Astrocyte (in vitro differentiated cells and primary cell): ENCODE measurements at regions not wholly inside any gene's neighbourhood (a gene's known extent, or its start where the extent isn't known, plus 50 kb on each side); places are given as distances from the start of the nearest gene placed in this dataset.

Experiments
- DNase-seq: peaks from one replicate; pipeline ENCODE4 v3.0.0-alpha.2; 2010; ENCODE audit warnings: low read depth
- FAIRE-seq: peaks from 2 replicates; lab custom pipeline; 2011; peaks lifted over from hg19 to GRCh38; lab: Jason Lieb, UNC
- H2AFZ ChIP-seq: 2 replicates; pipeline ENCODE4 v1.6.0; 2012; ENCODE audit warnings: low read depth, low read length, inconsistent platforms
- H3K27ac ChIP-seq: 2 replicates; pipeline ENCODE4 v1.5.1; 2011; ENCODE audit warnings: low read depth, low read length, inconsistent platforms
- H3K27me3 ChIP-seq: 2 replicates; pipeline ENCODE4 v1.6.0; 2011; ENCODE audit warnings: low read length, inconsistent platforms; ENCODE audit not compliant: insufficient read depth
- H3K36me3 ChIP-seq: 2 replicates; pipeline ENCODE4 v1.5.1; 2011; ENCODE audit warnings: low read length, inconsistent platforms; ENCODE audit not compliant: insufficient read depth
- H3K4me1 ChIP-seq: 2 replicates; pipeline ENCODE4 v1.5.1; 2011; ENCODE audit warnings: low read length, inconsistent platforms; ENCODE audit not compliant: insufficient read depth
- H3K4me2 ChIP-seq: 2 replicates; pipeline ENCODE4 v1.6.0; 2012; ENCODE audit warnings: low read length, inconsistent platforms
- H3K4me3 ChIP-seq: 2 replicates; pipeline ENCODE4 v1.5.1; 2011; ENCODE audit warnings: low read depth, mild to moderate bottlenecking, low read length, inconsistent platforms; ENCODE audit not compliant: insufficient read depth
- H3K79me2 ChIP-seq: 2 replicates; pipeline ENCODE4 v1.6.0; 2012; ENCODE audit warnings: mild to moderate bottlenecking, low read length, inconsistent platforms; ENCODE audit not compliant: insufficient read depth
- H3K9ac ChIP-seq: 2 replicates; pipeline ENCODE4 v1.6.0; 2012; ENCODE audit warnings: mild to moderate bottlenecking, low read length, inconsistent platforms
- H3K9me3 ChIP-seq: 2 replicates; pipeline ENCODE4 v1.5.1; 2012; ENCODE audit warnings: low read depth, mild to moderate bottlenecking, low read length, inconsistent platforms; ENCODE audit not compliant: insufficient read depth
- H4K20me1 ChIP-seq: 2 replicates; pipeline ENCODE4 v1.6.0; 2012; ENCODE audit warnings: low read length, inconsistent platforms; ENCODE audit not compliant: insufficient read depth
- H3K27ac Mint-ChIP-seq: one replicate; pipeline ENCODE4 v1.8.0; 2021; ENCODE audit warnings: mild to moderate bottlenecking, mixed read lengths; ENCODE audit not compliant: unreplicated experiment
- H3K27me3 Mint-ChIP-seq: one replicate; pipeline ENCODE4 v1.8.0; 2021; ENCODE audit warnings: low read depth, mixed read lengths; ENCODE audit not compliant: unreplicated experiment
- H3K36me3 Mint-ChIP-seq: one replicate; pipeline ENCODE4 v1.8.0; 2021; ENCODE audit warnings: low read depth, mixed read lengths; ENCODE audit not compliant: unreplicated experiment
- H3K4me1 Mint-ChIP-seq: one replicate; pipeline ENCODE4 v1.8.0; 2021; ENCODE audit warnings: low read depth, mixed read lengths; ENCODE audit not compliant: unreplicated experiment
- H3K4me3 Mint-ChIP-seq: one replicate; pipeline ENCODE4 v1.8.0; 2021; ENCODE audit warnings: mild to moderate bottlenecking, moderate library complexity, mixed read lengths; ENCODE audit not compliant: unreplicated experiment
- H3K9me3 Mint-ChIP-seq: one replicate; pipeline ENCODE4 v1.8.0; 2021; ENCODE audit warnings: mild to moderate bottlenecking, mixed read lengths; ENCODE audit not compliant: unreplicated experiment
- CTCF ChIP-seq: IDR thresholded peaks from 2 replicates; pipeline ENCODE4 v1.5.1; 2011; ENCODE audit warnings: low read depth, mild to moderate bottlenecking, inconsistent platforms, low read length, moderate library complexity; ENCODE audit not compliant: insufficient read depth
- EZH2 ChIP-seq: IDR thresholded peaks from 2 replicates; pipeline ENCODE4 v1.6.1; 2012; ENCODE audit warnings: mild to moderate bottlenecking, low read length, inconsistent platforms; ENCODE audit not compliant: insufficient read depth

GRCh38 chr14:77985211-77985615 is 185.0 kb upstream of the NRXN3 start:
- TF ChIP-seq EZH2 (no peak), CTCF (no peak)
- Histone ChIP-seq H2AFZ (peak overlapping the region; percentile 2), H3K4me3 (no peak overlapping the region), H3K4me1 (peaks cover 25% of the 10 kb centered on the region), H3K9me3 (no peaks in the 10 kb centered on the region), H3K27me3 (peaks cover 19% of the 10 kb centered on the region), H3K36me3 (no peaks in the 10 kb centered on the region), H3K27ac (peak overlapping the region; percentile 21), H4K20me1 (no peaks in the 10 kb centered on the region), H3K9ac (no peak overlapping the region), H3K4me2 (peak overlapping the region; percentile 43), H3K79me2 (no peaks in the 10 kb centered on the region)
- Mint-ChIP-seq H3K9me3 (no peaks in the 10 kb centered on the region), H3K27ac (no peak overlapping the region), H3K36me3 (no peaks in the 10 kb centered on the region), H3K27me3 (peaks cover 4% of the 10 kb centered on the region), H3K4me1 (peaks cover 23% of the 10 kb centered on the region), H3K4me3 (no peak overlapping the region)
- FAIRE-seq, result no peak
- peak; percentile 88 for DNase-seq

- Histone ChIP-seq H3K27me3 (peaks cover 8% of the 10 kb centered on the region), H3K9ac (no peak overlapping the region)
- no peaks in the 10 kb centered on the region for H3K36me3 Mint-ChIP-seq
Measured at GRCh38 chr14:77986773-77987172, 183.4 kb upstream of the NRXN3 start.

More at GRCh38 chr14:77986773-77987172, 183.4 kb upstream of the NRXN3 start:
- Histone ChIP-seq H3K4me3 (no peak overlapping the region), H2AFZ (no peak overlapping the region), H3K4me2 (no peak overlapping the region), H3K4me1 (peaks cover 22% of the 10 kb centered on the region), H3K79me2 (no peaks in the 10 kb centered on the region), H3K9me3 (no peaks in the 10 kb centered on the region), H4K20me1 (no peaks in the 10 kb centered on the region), H3K27ac (no peak overlapping the region), H3K36me3 (no peaks in the 10 kb centered on the region)
- Mint-ChIP-seq H3K27ac (no peak overlapping the region), H3K27me3 (no peaks in the 10 kb centered on the region), H3K9me3 (no peaks in the 10 kb centered on the region), H3K4me1 (peaks cover 22% of the 10 kb centered on the region), H3K4me3 (no peak overlapping the region)
- TF ChIP-seq EZH2 (no peak), CTCF (no peak)
- no peak for DNase-seq
- FAIRE-seq, result no peak
